ENCODE measurements at regions not wholly inside any gene's neighbourhood (a gene's known extent, or its start where the extent isn't known, plus 50 kb on each side); places are given as distances from the start of the nearest gene placed in this dataset.
"Not testable (repeated sequence)": the region's sequence is repeated elsewhere in the genome, so short reads cannot be mapped to it uniquely, and the experiment has no call there.

- Histone ChIP-seq H3K27me3 (no peaks in the 10 kb centered on the region), H3K4me3 (no peak overlapping the region), H3K9me3 (no peaks in the 10 kb centered on the region), H3K27ac (no peak overlapping the region), H3K4me1 (no peaks in the 10 kb centered on the region), H3K36me3 (no peaks in the 10 kb centered on the region), H3K9ac (ENCODE audit: low read depth in 2 of 2, low read length in 2 of 2) (no peak overlapping the region)
- no peak for TF ChIP-seq CTCF (IDR thresholded peaks at IDR 0.05)
- intact Hi-C loops (cut with DNase I) = no loop called here
- no peak for DNase-seq
Observed at GRCh38 chr6:134809130-134809529, 140.8 kb downstream of the ALDH8A1 start.

- Histone ChIP-seq H3K9me3 (no peaks in the 10 kb centered on the region), H3K4me1 (no peaks in the 10 kb centered on the region), H3K4me3 (no peak overlapping the region), H3K36me3 (no peaks in the 10 kb centered on the region), H3K9ac (ENCODE audit: low read depth in 2 of 2, low read length in 2 of 2) (no peak overlapping the region), H3K27me3 (no peaks in the 10 kb centered on the region), H3K27ac (no peak overlapping the region)
- TF ChIP-seq CTCF (IDR thresholded peaks at IDR 0.05) = no peak
- intact Hi-C loops (cut with DNase I) = no loop called here
- no peak for DNase-seq
Observed at GRCh38 chr6:134806180-134806798, 143.6 kb downstream of the ALDH8A1 start.

GRCh38 chr6:134805168-134805567 lies 144.7 kb downstream of the ALDH8A1 start:
- Histone ChIP-seq H3K4me3 (no peak overlapping the region), H3K27me3 (no peaks in the 10 kb centered on the region), H3K36me3 (no peaks in the 10 kb centered on the region), H3K4me1 (no peaks in the 10 kb centered on the region), H3K27ac (no peak overlapping the region), H3K9ac (ENCODE audit: low read depth in 2 of 2, low read length in 2 of 2) (no peak overlapping the region), H3K9me3 (no peaks in the 10 kb centered on the region)
- intact Hi-C loops (cut with DNase I) = no loop called here
- no peak for DNase-seq
- TF ChIP-seq CTCF (IDR thresholded peaks at IDR 0.05) = no peak

GRCh38 chr6:134804311-134804710 lies 145.6 kb downstream of the ALDH8A1 start:
- H3K9me3 ChIP-seq; H3K36me3 ChIP-seq; H3K9ac ChIP-seq (ENCODE audit: low read depth in 2 of 2, low read length in 2 of 2); intact Hi-C loops (cut with DNase I); H3K27ac ChIP-seq; H3K4me1 ChIP-seq; H3K4me3 ChIP-seq; DNase-seq; H3K27me3 ChIP-seq: not testable (repeated sequence)

- no peaks in the 10 kb centered on the region for H3K27me3 ChIP-seq
- H3K9ac ChIP-seq (ENCODE audit: low read depth in 2 of 2, low read length in 2 of 2) = no peak overlapping the region
- H3K27ac ChIP-seq = no peak overlapping the region
- DNase-seq = no peak
- no peaks in the 10 kb centered on the region for H3K4me1 ChIP-seq
- H3K9me3 ChIP-seq = no peaks in the 10 kb centered on the region
- H3K36me3 ChIP-seq = no peaks in the 10 kb centered on the region
- no peak for TF ChIP-seq CTCF (IDR thresholded peaks at IDR 0.05)
- no peak overlapping the region for H3K4me3 ChIP-seq
- intact Hi-C loops (cut with DNase I) = no loop called here
Observed at GRCh38 chr6:134802426-134803058, 147.4 kb downstream of the ALDH8A1 start.

- Histone ChIP-seq H3K27me3 (no peaks in the 10 kb centered on the region), H3K36me3 (no peaks in the 10 kb centered on the region), H3K9ac (ENCODE audit: low read depth in 2 of 2, low read length in 2 of 2) (no peak overlapping the region), H3K27ac (no peak overlapping the region), H3K9me3 (no peaks in the 10 kb centered on the region), H3K4me3 (no peak overlapping the region), H3K4me1 (no peaks in the 10 kb centered on the region)
- TF ChIP-seq CTCF (IDR thresholded peaks at IDR 0.05) = no peak
- intact Hi-C loops (cut with DNase I) = no loop called here
- no peak for DNase-seq
Observed at GRCh38 chr6:134797400-134798113, 152.3 kb downstream of the ALDH8A1 start.

Data from colonic mucosa (tissue), 4 donors.